ENCODE measurements at regions not wholly inside any gene's neighbourhood (a gene's known extent, or its start where the extent isn't known, plus 50 kb on each side); places are given as distances from the start of the nearest gene placed in this dataset.
"Not testable (repeated sequence)": the region's sequence is repeated elsewhere in the genome, so short reads cannot be mapped to it uniquely, and the experiment has no call there.

GRCh38 chr4:38532908-38533499, 131.0 kb upstream of the KLF3 start:
- Histone ChIP-seq H4K20me1 (no peaks in the 10 kb centered on the region), H3K4me1 (peaks cover 9% of the 10 kb centered on the region), H3K4me2 (no peak overlapping the region), H3K9me3 (no peaks in the 10 kb centered on the region), H3K27ac (no peak overlapping the region), H3K9ac (no peak overlapping the region), H3K27me3 (no peaks in the 10 kb centered on the region), H3K4me3 (no peak overlapping the region), H3K36me3 (no peaks in the 10 kb centered on the region)
- no peak for TF ChIP-seq Cebpa-rat (IDR thresholded peaks at IDR 0.05)

GRCh38 chr4:38534344-38535045, 129.5 kb upstream of the KLF3 start:
- Histone ChIP-seq H3K9ac (no peak overlapping the region), H3K4me1 (peaks cover 5% of the 10 kb centered on the region), H3K4me3 (no peak overlapping the region), H3K4me2 (no peak overlapping the region), H3K9me3 (no peaks in the 10 kb centered on the region), H4K20me1 (no peaks in the 10 kb centered on the region), H3K27me3 (no peaks in the 10 kb centered on the region), H3K36me3 (no peaks in the 10 kb centered on the region), H3K27ac (no peak overlapping the region)
- TF ChIP-seq Cebpa-rat (IDR thresholded peaks at IDR 0.05), result no peak

GRCh38 chr4:38535071-38535470, 128.9 kb upstream of the KLF3 start:
- not testable (repeated sequence) for H4K20me1 ChIP-seq, H3K4me2 ChIP-seq, H3K4me1 ChIP-seq, H3K4me3 ChIP-seq, H3K9me3 ChIP-seq, H3K27me3 ChIP-seq, H3K9ac ChIP-seq, H3K36me3 ChIP-seq, H3K27ac ChIP-seq

GRCh38 chr4:38535717-38536116, 128.3 kb upstream of the KLF3 start:
- no peaks in the 10 kb centered on the region for H3K36me3 ChIP-seq
- no peaks in the 10 kb centered on the region for H3K4me1 ChIP-seq
- no peaks in the 10 kb centered on the region for H4K20me1 ChIP-seq
- H3K27ac ChIP-seq, result no peak overlapping the region
- no peak overlapping the region for H3K4me3 ChIP-seq
- no peak for TF ChIP-seq Cebpa-rat (IDR thresholded peaks at IDR 0.05)
- no peak overlapping the region for H3K4me2 ChIP-seq
- no peaks in the 10 kb centered on the region for H3K9me3 ChIP-seq
- no peak overlapping the region for H3K9ac ChIP-seq
- no peaks in the 10 kb centered on the region for H3K27me3 ChIP-seq

- Histone ChIP-seq H3K9me3 (no peaks in the 10 kb centered on the region), H3K4me1 (no peaks in the 10 kb centered on the region), H4K20me1 (no peaks in the 10 kb centered on the region), H3K27ac (no peak overlapping the region), H3K4me2 (no peak overlapping the region), H3K36me3 (no peaks in the 10 kb centered on the region), H3K9ac (no peak overlapping the region), H3K4me3 (no peak overlapping the region), H3K27me3 (no peaks in the 10 kb centered on the region)
- TF ChIP-seq Cebpa-rat (IDR thresholded peaks at IDR 0.05), result no peak
Observed at GRCh38 chr4:38536716-38537115, 127.3 kb upstream of the KLF3 start.

GRCh38 chr4:38537666-38538065, 126.3 kb upstream of the KLF3 start:
- Histone ChIP-seq H3K27me3 (no peaks in the 10 kb centered on the region), H3K9me3 (no peaks in the 10 kb centered on the region), H3K4me2 (no peak overlapping the region), H4K20me1 (no peaks in the 10 kb centered on the region), H3K27ac (no peak overlapping the region), H3K9ac (no peak overlapping the region), H3K4me3 (no peak overlapping the region), H3K36me3 (no peaks in the 10 kb centered on the region), H3K4me1 (no peaks in the 10 kb centered on the region)
- no peak for TF ChIP-seq Cebpa-rat (IDR thresholded peaks at IDR 0.05)

- Histone ChIP-seq H3K4me1 (no peaks in the 10 kb centered on the region), H3K4me3 (no peak overlapping the region), H3K36me3 (no peaks in the 10 kb centered on the region), H3K9ac (no peak overlapping the region), H4K20me1 (no peaks in the 10 kb centered on the region), H3K27me3 (no peaks in the 10 kb centered on the region), H3K27ac (no peak overlapping the region), H3K9me3 (no peaks in the 10 kb centered on the region), H3K4me2 (no peak overlapping the region)
- TF ChIP-seq Cebpa-rat (IDR thresholded peaks at IDR 0.05), result no peak
Observed at GRCh38 chr4:38538517-38538916, 125.5 kb upstream of the KLF3 start.

- no peak overlapping the region for H3K4me3 ChIP-seq
- no peaks in the 10 kb centered on the region for H3K36me3 ChIP-seq
- H3K9me3 ChIP-seq, result no peaks in the 10 kb centered on the region
- no peak for TF ChIP-seq Cebpa-rat (IDR thresholded peaks at IDR 0.05)
- no peaks in the 10 kb centered on the region for H4K20me1 ChIP-seq
- H3K4me2 ChIP-seq, result no peak overlapping the region
- no peaks in the 10 kb centered on the region for H3K4me1 ChIP-seq
- no peak overlapping the region for H3K27ac ChIP-seq
- no peak overlapping the region for H3K9ac ChIP-seq
- H3K27me3 ChIP-seq, result no peaks in the 10 kb centered on the region
Observed at GRCh38 chr4:38539501-38539900, 124.5 kb upstream of the KLF3 start.

- Histone ChIP-seq H3K4me2 (no peak overlapping the region), H3K27me3 (no peaks in the 10 kb centered on the region), H3K4me1 (no peaks in the 10 kb centered on the region), H3K9ac (no peak overlapping the region), H3K4me3 (no peak overlapping the region), H3K36me3 (no peaks in the 10 kb centered on the region), H3K9me3 (no peaks in the 10 kb centered on the region), H4K20me1 (no peaks in the 10 kb centered on the region), H3K27ac (no peak overlapping the region)
- no peak for TF ChIP-seq Cebpa-rat (IDR thresholded peaks at IDR 0.05)
Observed at GRCh38 chr4:38547052-38547451, 116.9 kb upstream of the KLF3 start.

GRCh38 chr4:38548256-38548655, 115.7 kb upstream of the KLF3 start:
- TF ChIP-seq Cebpa-rat (IDR thresholded peaks at IDR 0.05), result no peak
- no peaks in the 10 kb centered on the region for H4K20me1 ChIP-seq
- no peak overlapping the region for H3K9ac ChIP-seq
- H3K4me2 ChIP-seq, result no peak overlapping the region
- no peaks in the 10 kb centered on the region for H3K27me3 ChIP-seq
- H3K4me1 ChIP-seq, result no peaks in the 10 kb centered on the region
- no peaks in the 10 kb centered on the region for H3K9me3 ChIP-seq
- H3K27ac ChIP-seq, result no peak overlapping the region
- no peak overlapping the region for H3K4me3 ChIP-seq
- H3K36me3 ChIP-seq, result no peaks in the 10 kb centered on the region

- Histone ChIP-seq H3K4me3 (no peak overlapping the region), H3K36me3 (no peaks in the 10 kb centered on the region)
- no peak for TF ChIP-seq Cebpa-rat (IDR thresholded peaks at IDR 0.05)
Observed at GRCh38 chr4:38559374-38559773, 104.6 kb upstream of the KLF3 start.

More at GRCh38 chr4:38559374-38559773, 104.6 kb upstream of the KLF3 start:
- no peaks in the 10 kb centered on the region for H3K27me3 ChIP-seq
- no peak overlapping the region for H3K27ac ChIP-seq
- no peaks in the 10 kb centered on the region; the same call in 1 of the 2 replicates for H3K4me1 ChIP-seq
- no peaks in the 10 kb centered on the region for H4K20me1 ChIP-seq
- H3K9ac ChIP-seq, result no peak overlapping the region
- H3K4me2 ChIP-seq, result no peak overlapping the region
- peaks cover 7% of the 10 kb centered on the region for H3K9me3 ChIP-seq
